Keratinocyte (primary cell): ENCODE measurements at regions not wholly inside any gene's neighbourhood (a gene's known extent, or its start where the extent isn't known, plus 50 kb on each side); places are given as distances from the start of the nearest gene placed in this dataset.

Experiments used
- CTCF ChIP-seq, 3 experiments: IDR thresholded peaks in 1 of 3; conservative IDR thresholded peaks in 1 of 3; optimal IDR thresholded peaks in 1 of 3; 2 replicates in 2 of 3; 3 replicates in 1 of 3; pipeline versions ENCODE3 to v1.5.1; 2011; ENCODE audit warnings: low read length in 3 of 3, mild to moderate bottlenecking in 3 of 3, moderate library complexity in 2 of 3, control low read depth in 1 of 3, inconsistent platforms in 1 of 3; ENCODE audit not compliant: insufficient read depth in 2 of 3; ENCODE audit errors: extremely low read depth in 1 of 3
- EZH2 ChIP-seq: IDR thresholded peaks from one replicate; pipeline ENCODE4 v1.6.1; 2012; ENCODE audit warnings: inconsistent platforms, mild to moderate bottlenecking, low read length, moderate library complexity

DNA sequence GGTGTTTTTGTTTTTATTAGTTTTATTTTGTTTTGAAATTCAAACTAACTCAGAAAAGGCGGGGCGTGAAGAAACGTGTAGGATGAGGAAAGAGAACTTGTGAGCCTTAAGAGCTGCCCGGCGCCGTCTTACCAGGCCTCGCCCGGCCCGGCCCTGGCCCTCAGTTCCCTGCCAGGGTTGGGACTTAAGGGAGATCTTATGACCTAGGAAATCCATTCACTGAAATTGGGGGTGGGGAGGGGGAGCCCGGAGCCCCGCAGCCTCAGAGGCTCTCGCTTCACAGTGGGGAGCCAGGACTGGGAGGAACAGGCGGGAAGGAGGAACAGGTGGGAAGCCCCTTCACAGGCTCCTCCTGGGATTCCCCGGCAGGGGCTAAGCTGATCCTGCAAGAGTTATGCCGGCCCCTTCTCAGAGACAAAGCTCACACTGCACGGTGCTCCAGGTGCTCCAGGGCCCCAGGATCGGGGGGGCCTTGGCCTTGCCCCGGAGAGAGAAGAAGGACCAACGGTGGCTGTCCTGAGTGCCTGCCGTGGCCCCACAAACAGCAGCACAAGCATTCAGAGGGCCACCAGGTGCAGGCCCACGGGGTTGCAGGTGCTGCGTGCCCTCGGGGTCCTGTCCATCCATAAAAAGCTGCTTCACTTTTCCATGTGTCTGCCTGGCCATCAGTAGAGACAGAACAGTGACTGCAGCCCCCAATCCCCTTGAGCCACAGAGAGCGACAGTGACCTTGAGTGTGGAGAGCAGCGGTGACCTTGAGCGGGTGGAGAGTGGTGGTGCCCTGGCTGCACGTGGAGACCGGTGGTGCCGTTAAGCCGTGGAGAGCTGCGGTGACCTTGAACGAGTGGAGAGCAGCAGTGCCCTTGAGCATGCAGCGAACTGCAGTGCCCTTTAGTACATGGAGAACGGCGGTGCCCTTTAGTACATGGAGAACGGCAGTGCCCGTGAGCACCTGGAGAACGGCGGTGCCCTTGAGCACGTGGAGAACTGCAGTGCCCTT is 152.7 kb downstream of the DLL1 start:
- no peak for TF ChIP-seq CTCF (optimal IDR thresholded peaks at IDR 0.05 in 1 of 3, IDR thresholded peaks at IDR 0.05 in 1 of 3, conservative IDR thresholded peaks at IDR 0.05 in 1 of 3; ENCODE audit: extremely low read depth in 1 of 3, insufficient read depth in 2 of 3, low read length in 3 of 3)
- TF ChIP-seq EZH2: no peak
